ENCODE measurements at regions not wholly inside any gene's neighbourhood (a gene's known extent, or its start where the extent isn't known, plus 50 kb on each side); places are given as distances from the start of the nearest gene placed in this dataset.

DNA sequence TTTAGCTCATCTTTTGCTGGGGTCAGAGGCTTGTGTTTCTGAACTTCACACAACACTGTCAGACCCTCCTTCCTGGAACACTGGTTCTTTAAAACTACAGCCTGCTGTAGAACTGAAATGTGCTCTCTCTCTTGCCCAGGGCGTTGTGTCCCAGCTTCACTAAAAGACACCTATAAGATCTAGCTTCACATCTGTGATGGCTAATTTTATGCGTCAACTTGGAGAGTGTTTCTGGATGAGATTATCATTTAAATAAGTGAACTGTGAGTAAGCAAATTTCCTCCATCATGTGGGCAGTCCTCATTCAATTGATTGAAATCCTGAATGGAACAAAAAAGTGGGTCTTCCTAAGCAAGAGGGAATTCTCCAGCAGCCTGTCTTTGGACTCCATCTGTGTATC is 140.3 kb downstream of the OSR1 start:
- no peak overlapping the region for H3K9ac ChIP-seq (ENCODE audit: insufficient read depth, low read length, poor library complexity, severe bottlenecking)
- no peak for DNase-seq

DNA sequence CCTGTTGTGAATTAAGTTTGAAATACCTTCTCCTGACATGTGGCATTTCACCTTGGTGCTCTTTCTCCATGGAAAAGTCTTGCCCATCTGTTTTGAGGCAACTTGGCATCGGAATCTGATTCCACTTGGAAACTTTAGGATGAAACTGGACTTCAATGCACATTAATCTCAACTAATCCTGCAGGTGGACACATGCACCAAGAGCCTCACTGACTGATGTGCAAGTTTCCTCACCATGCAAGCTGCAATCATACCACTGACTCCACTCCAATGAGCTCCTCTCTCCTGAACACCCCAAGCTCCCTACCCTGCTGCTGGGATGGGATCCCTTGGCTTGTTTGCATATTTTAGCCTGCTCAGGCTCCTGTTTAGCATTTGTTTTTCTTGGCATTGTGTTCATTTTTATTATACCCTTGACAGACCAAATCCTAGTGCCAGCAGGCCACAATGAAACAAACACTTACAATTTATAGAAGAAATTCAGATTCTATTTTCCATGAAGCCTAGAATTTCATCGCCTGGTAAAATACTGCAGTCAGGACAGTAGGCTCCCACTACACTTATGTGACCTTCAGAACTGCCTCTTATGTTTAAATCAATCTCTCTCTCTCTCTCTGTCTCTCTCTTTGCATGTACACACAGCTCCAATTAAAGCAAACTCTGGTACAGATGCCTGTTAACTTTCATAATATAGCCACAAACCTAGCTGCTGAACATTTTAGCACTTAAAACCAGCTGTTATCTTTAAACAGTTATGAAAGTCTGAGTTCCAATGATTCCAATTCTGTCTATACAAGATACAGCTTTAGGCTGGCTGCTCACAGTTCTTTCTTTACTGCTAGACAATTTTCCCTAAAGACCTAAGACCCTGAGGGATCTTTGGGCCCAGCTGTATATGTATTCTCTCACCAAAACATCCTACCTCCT is 141.5 kb downstream of the OSR1 start:
- intact Hi-C loops (cut with micrococcal nuclease): no loop called here
- no peak for DNase-seq
- no peak overlapping the region for H3K27ac ChIP-seq (ENCODE audit: low read depth in 1 of 2, low read length in 2 of 2)
- H3K36me3 Mint-ChIP-seq: no peaks in the 10 kb centered on the region
- no peaks in the 10 kb centered on the region for H3K79me2 ChIP-seq (ENCODE audit: insufficient read depth, low read length)
- H3K27ac Mint-ChIP-seq: no peak overlapping the region
- TF ChIP-seq, protein P1, sequence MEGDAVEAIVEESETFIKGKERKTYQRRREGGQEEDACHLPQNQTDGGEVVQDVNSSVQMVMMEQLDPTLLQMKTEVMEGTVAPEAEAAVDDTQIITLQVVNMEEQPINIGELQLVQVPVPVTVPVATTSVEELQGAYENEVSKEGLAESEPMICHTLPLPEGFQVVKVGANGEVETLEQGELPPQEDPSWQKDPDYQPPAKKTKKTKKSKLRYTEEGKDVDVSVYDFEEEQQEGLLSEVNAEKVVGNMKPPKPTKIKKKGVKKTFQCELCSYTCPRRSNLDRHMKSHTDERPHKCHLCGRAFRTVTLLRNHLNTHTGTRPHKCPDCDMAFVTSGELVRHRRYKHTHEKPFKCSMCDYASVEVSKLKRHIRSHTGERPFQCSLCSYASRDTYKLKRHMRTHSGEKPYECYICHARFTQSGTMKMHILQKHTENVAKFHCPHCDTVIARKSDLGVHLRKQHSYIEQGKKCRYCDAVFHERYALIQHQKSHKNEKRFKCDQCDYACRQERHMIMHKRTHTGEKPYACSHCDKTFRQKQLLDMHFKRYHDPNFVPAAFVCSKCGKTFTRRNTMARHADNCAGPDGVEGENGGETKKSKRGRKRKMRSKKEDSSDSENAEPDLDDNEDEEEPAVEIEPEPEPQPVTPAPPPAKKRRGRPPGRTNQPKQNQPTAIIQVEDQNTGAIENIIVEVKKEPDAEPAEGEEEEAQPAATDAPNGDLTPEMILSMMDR (IDR thresholded peaks at IDR 0.05): no peak
- no peak overlapping the region for H3K4me2 ChIP-seq (replicated peaks; ENCODE audit: extremely low read depth, low read length, poor library complexity, severe bottlenecking)
- H3K9ac ChIP-seq (ENCODE audit: insufficient read depth, low read length, poor library complexity, severe bottlenecking): no peak overlapping the region
- no peaks in the 10 kb centered on the region for H3K9me3 ChIP-seq (replicated peaks in 1 of 2; ENCODE audit: control insufficient read depth in 1 of 2, insufficient read depth in 1 of 2, low read length in 2 of 2)
- H3K27me3 ChIP-seq (ENCODE audit: control insufficient read depth in 2 of 2, insufficient read depth in 2 of 2, low read length in 2 of 2): no peaks in the 10 kb centered on the region
- H3K4me1 Mint-ChIP-seq: no peaks in the 10 kb centered on the region
- H2AFZ ChIP-seq (ENCODE audit: insufficient read depth, low read depth, low read length, poor library complexity, severe bottlenecking): no peak overlapping the region
- H3K4me1 ChIP-seq (ENCODE audit: control insufficient read depth in 1 of 2, insufficient read depth in 2 of 2, low read length in 2 of 2): no peaks in the 10 kb centered on the region
- H4K20me1 ChIP-seq (ENCODE audit: insufficient read depth, low read length): no peaks in the 10 kb centered on the region
- H3K36me3 ChIP-seq (replicated peaks in 1 of 2; ENCODE audit: control insufficient read depth in 1 of 2, insufficient read depth in 2 of 2, low read length in 2 of 2): no peaks in the 10 kb centered on the region
- H3K9me3 Mint-ChIP-seq: peaks cover 4 to 14% (median 5%) of the 10 kb centered on the region in 7 donors
- no peak overlapping the region for H3K4me3 ChIP-seq (replicated peaks in 1 of 3; ENCODE audit: low read depth in 2 of 3, low read length in 3 of 3)
- H3K27me3 Mint-ChIP-seq (ENCODE audit: low read depth in 3 of 3): peaks cover 0 to 2% (median 0%) of the 10 kb centered on the region in 3 donors
- 94% methylated on average over 2 of the region's 2 CpGs for WGBS (ENCODE audit: insufficient coverage)
- no peak overlapping the region for H3K4me3 Mint-ChIP-seq

More for the DNA sequence above, 140.3 kb downstream of the OSR1 start:
- Histone ChIP-seq H3K4me3 (replicated peaks in 1 of 3; ENCODE audit: low read depth in 2 of 3, low read length in 3 of 3) (no peak overlapping the region), H3K9me3 (replicated peaks in 1 of 2; ENCODE audit: control insufficient read depth in 1 of 2, insufficient read depth in 1 of 2, low read length in 2 of 2) (no peaks in the 10 kb centered on the region), H4K20me1 (ENCODE audit: insufficient read depth, low read length) (no peaks in the 10 kb centered on the region), H2AFZ (ENCODE audit: insufficient read depth, low read depth, low read length, poor library complexity, severe bottlenecking) (no peak overlapping the region), H3K4me1 (ENCODE audit: control insufficient read depth in 1 of 2, insufficient read depth in 2 of 2, low read length in 2 of 2) (no peaks in the 10 kb centered on the region), H3K27ac (ENCODE audit: low read depth in 1 of 2, low read length in 2 of 2) (no peak overlapping the region), H3K4me2 (replicated peaks; ENCODE audit: extremely low read depth, low read length, poor library complexity, severe bottlenecking) (no peak overlapping the region), H3K79me2 (ENCODE audit: insufficient read depth, low read length) (no peaks in the 10 kb centered on the region), H3K36me3 (replicated peaks in 1 of 2; ENCODE audit: control insufficient read depth in 1 of 2, insufficient read depth in 2 of 2, low read length in 2 of 2) (no peaks in the 10 kb centered on the region), H3K27me3 (ENCODE audit: control insufficient read depth in 2 of 2, insufficient read depth in 2 of 2, low read length in 2 of 2) (no peaks in the 10 kb centered on the region)
- WGBS (ENCODE audit: insufficient coverage): no CpG with 5 or more reads among the region's 2 CpGs
- TF ChIP-seq, protein P1 (IDR thresholded peaks at IDR 0.05): no peak
- Mint-ChIP-seq H3K36me3 (no peaks in the 10 kb centered on the region), H3K27ac (no peak overlapping the region), H3K4me1 (no peaks in the 10 kb centered on the region), H3K9me3 (peaks cover under 1 to 11% (median 3%) of the 10 kb centered on the region in 7 donors), H3K4me3 (no peak overlapping the region), H3K27me3 (ENCODE audit: low read depth in 3 of 3) (peaks cover 0 to 2% (median 0%) of the 10 kb centered on the region in 3 donors)
- intact Hi-C loops (cut with micrococcal nuclease): no loop called here

Measured in CD14-positive monocyte (primary cell).